ES-I3 (cell line): ENCODE measurements at regions not wholly inside any gene's neighbourhood (a gene's known extent, or its start where the extent isn't known, plus 50 kb on each side); places are given as distances from the start of the nearest gene placed in this dataset.
"Not testable (repeated sequence)": the region's sequence is repeated elsewhere in the genome, so short reads cannot be mapped to it uniquely, and the experiment has no call there.

Source experiments
- H3K36me3 ChIP-seq: 2 replicates; pipeline ENCODE4 v1.6.1; 2013; ENCODE audit warnings: mild to moderate bottlenecking, low read length, control low read depth, moderate library complexity; ENCODE audit not compliant: insufficient read depth
- H3K4me1 ChIP-seq: 2 replicates; pipeline ENCODE4 v1.6.1; 2013; ENCODE audit warnings: mild to moderate bottlenecking, control low read depth, low read length; ENCODE audit not compliant: insufficient read depth
- H3K9ac ChIP-seq: 2 replicates; pipeline ENCODE4 v1.6.1; 2013; ENCODE audit warnings: low read depth, mild to moderate bottlenecking, low read length, moderate library complexity
- H3K9me3 ChIP-seq: 2 replicates; pipeline ENCODE4 v1.6.1; 2013; ENCODE audit warnings: mild to moderate bottlenecking, low read length, moderate library complexity; ENCODE audit not compliant: control insufficient read depth, insufficient read depth

- no peaks in the 10 kb centered on the region for H3K9me3 ChIP-seq
- no peaks in the 10 kb centered on the region for H3K36me3 ChIP-seq
- H3K9ac ChIP-seq = no peak overlapping the region
- no peaks in the 10 kb centered on the region for H3K4me1 ChIP-seq
Measured at GRCh38 chrX:93468075-93468474, 205.3 kb downstream of the NAP1L3 start.

- 0 out of 2 replicates have a peak, but pooled peaks cover 3% of the 10 kb centered on the region for H3K9me3 ChIP-seq
- H3K9ac ChIP-seq = no peak overlapping the region
- no peaks in the 10 kb centered on the region for H3K36me3 ChIP-seq
- no peaks in the 10 kb centered on the region for H3K4me1 ChIP-seq
Measured at GRCh38 chrX:93466383-93466782, 207.0 kb downstream of the NAP1L3 start.

- no peaks in the 10 kb centered on the region for H3K4me1 ChIP-seq
- H3K9ac ChIP-seq = no peak overlapping the region
- no peaks in the 10 kb centered on the region for H3K36me3 ChIP-seq
- H3K9me3 ChIP-seq = 0 out of 2 replicates have a peak, but pooled peaks cover 4% of the 10 kb centered on the region
Measured at GRCh38 chrX:93461060-93461459, 212.3 kb downstream of the NAP1L3 start.

- H3K9ac ChIP-seq = no peak overlapping the region
- no peaks in the 10 kb centered on the region for H3K9me3 ChIP-seq
- no peaks in the 10 kb centered on the region for H3K36me3 ChIP-seq
- H3K4me1 ChIP-seq = no peaks in the 10 kb centered on the region
Measured at GRCh38 chrX:93454509-93454908, 218.9 kb downstream of the NAP1L3 start.

- H3K4me1 ChIP-seq, H3K9me3 ChIP-seq, H3K36me3 ChIP-seq: not testable (repeated sequence)
Measured at GRCh38 chrX:93434721-93435120, 238.7 kb downstream of the NAP1L3 start.

GRCh38 chrX:93428497-93428896 lies 244.9 kb downstream of the NAP1L3 start:
- H3K9me3 ChIP-seq = no peaks in the 10 kb centered on the region
- H3K9ac ChIP-seq = no peak overlapping the region
- H3K36me3 ChIP-seq = no peaks in the 10 kb centered on the region
- H3K4me1 ChIP-seq = no peaks in the 10 kb centered on the region

More at GRCh38 chrX:93434721-93435120, 238.7 kb downstream of the NAP1L3 start:
- H3K9ac ChIP-seq = not testable (repeated sequence)

- Histone ChIP-seq H3K36me3 (no peaks in the 10 kb centered on the region), H3K9ac (no peak overlapping the region), H3K4me1 (peaks cover 11% of the 10 kb centered on the region; the same call in 1 of the 2 replicates), H3K9me3 (no peaks in the 10 kb centered on the region)
Measured at GRCh38 chrX:93422693-93423092, 250.7 kb downstream of the NAP1L3 start.

- Histone ChIP-seq H3K36me3 (no peaks in the 10 kb centered on the region), H3K9me3 (no peaks in the 10 kb centered on the region; the same call in 1 of the 2 replicates), H3K4me1 (peaks cover 11% of the 10 kb centered on the region; the same call in 1 of the 2 replicates), H3K9ac (no peak overlapping the region)
Measured at GRCh38 chrX:93420525-93421082, 252.8 kb downstream of the NAP1L3 start.

GRCh38 chrX:93420090-93420489 lies 253.3 kb downstream of the NAP1L3 start:
- no peak overlapping the region for H3K9ac ChIP-seq
- H3K4me1 ChIP-seq = peaks cover 11% of the 10 kb centered on the region; the same call in 1 of the 2 replicates
- H3K9me3 ChIP-seq = no peaks in the 10 kb centered on the region; the same call in 1 of the 2 replicates

GRCh38 chrX:93419642-93420041 lies 253.7 kb downstream of the NAP1L3 start:
- H3K9me3 ChIP-seq = no peaks in the 10 kb centered on the region; the same call in 1 of the 2 replicates
- H3K9ac ChIP-seq = no peak overlapping the region
- peaks cover 11% of the 10 kb centered on the region; the same call in 1 of the 2 replicates for H3K4me1 ChIP-seq
- no peaks in the 10 kb centered on the region for H3K36me3 ChIP-seq

More at GRCh38 chrX:93420090-93420489, 253.3 kb downstream of the NAP1L3 start:
- no peaks in the 10 kb centered on the region for H3K36me3 ChIP-seq

GRCh38 chrX:93404121-93404520 lies 269.3 kb downstream of the NAP1L3 start:
- H3K36me3 ChIP-seq = no peaks in the 10 kb centered on the region
- H3K4me1 ChIP-seq = no peaks in the 10 kb centered on the region
- H3K9me3 ChIP-seq = peaks cover 8% of the 10 kb centered on the region
- no peak overlapping the region for H3K9ac ChIP-seq

- H3K36me3 ChIP-seq = no peaks in the 10 kb centered on the region
- H3K9ac ChIP-seq = no peak overlapping the region
- no peaks in the 10 kb centered on the region for H3K4me1 ChIP-seq
- H3K9me3 ChIP-seq = no peaks in the 10 kb centered on the region
Measured at GRCh38 chrX:93354651-93355050, 318.7 kb downstream of the NAP1L3 start.

- no peaks in the 10 kb centered on the region for H3K36me3 ChIP-seq
- H3K4me1 ChIP-seq = no peaks in the 10 kb centered on the region
Measured at GRCh38 chrX:93346309-93346708, 327.1 kb downstream of the NAP1L3 start.

GRCh38 chrX:93344287-93344686 lies 329.1 kb downstream of the NAP1L3 start:
- H3K9me3 ChIP-seq, H3K4me1 ChIP-seq, H3K36me3 ChIP-seq, H3K9ac ChIP-seq: not testable (repeated sequence)

More at GRCh38 chrX:93346309-93346708, 327.1 kb downstream of the NAP1L3 start:
- H3K9ac ChIP-seq = no peak overlapping the region
- no peaks in the 10 kb centered on the region for H3K9me3 ChIP-seq

GRCh38 chrX:93332329-93332728 lies 341.0 kb downstream of the NAP1L3 start:
- H3K36me3 ChIP-seq = no peaks in the 10 kb centered on the region
- no peaks in the 10 kb centered on the region for H3K4me1 ChIP-seq
- H3K9ac ChIP-seq = no peak overlapping the region
- no peaks in the 10 kb centered on the region for H3K9me3 ChIP-seq
